HFFc6 (cell line): ENCODE measurements at regions not wholly inside any gene's neighbourhood (a gene's known extent, or its start where the extent isn't known, plus 50 kb on each side); places are given as distances from the start of the nearest gene placed in this dataset.

Experiments
- DNase-seq: peaks from one replicate; pipeline ENCODE4 v3.0.0-alpha.2; 2018
- H3K27ac Mint-ChIP-seq: 2 replicates; pipeline ENCODE4 v1.8.0; 2020; ENCODE audit warnings: mild to moderate bottlenecking, mixed read lengths
- H3K27me3 Mint-ChIP-seq: 2 replicates; pipeline ENCODE4 v1.8.0; 2021; ENCODE audit warnings: mild to moderate bottlenecking, moderate library complexity, mixed read lengths; ENCODE audit not compliant: insufficient read depth
- H3K36me3 Mint-ChIP-seq: 2 replicates; pipeline ENCODE4 v1.8.0; 2021; ENCODE audit warnings: low read depth, mixed read lengths
- H3K4me1 Mint-ChIP-seq: 2 replicates; pipeline ENCODE4 v1.8.0; 2020; ENCODE audit warnings: low read depth, mixed read lengths
- H3K4me3 Mint-ChIP-seq: 2 replicates; pipeline ENCODE4 v1.8.0; 2020; ENCODE audit warnings: mild to moderate bottlenecking, moderate library complexity, mixed read lengths
- H3K9me3 Mint-ChIP-seq: 2 replicates; pipeline ENCODE4 v1.8.0; 2020; ENCODE audit warnings: mild to moderate bottlenecking, mixed read lengths
- TF ChIP-seq, protein P1 (sequence below): fragments of 200-600 bp; sonication (generic); IDR thresholded peaks from 2 replicates; pipeline ENCODE4 v1.5.0; 2021; ENCODE audit warnings: antibody characterized with exemption, mild to moderate bottlenecking

DNA sequence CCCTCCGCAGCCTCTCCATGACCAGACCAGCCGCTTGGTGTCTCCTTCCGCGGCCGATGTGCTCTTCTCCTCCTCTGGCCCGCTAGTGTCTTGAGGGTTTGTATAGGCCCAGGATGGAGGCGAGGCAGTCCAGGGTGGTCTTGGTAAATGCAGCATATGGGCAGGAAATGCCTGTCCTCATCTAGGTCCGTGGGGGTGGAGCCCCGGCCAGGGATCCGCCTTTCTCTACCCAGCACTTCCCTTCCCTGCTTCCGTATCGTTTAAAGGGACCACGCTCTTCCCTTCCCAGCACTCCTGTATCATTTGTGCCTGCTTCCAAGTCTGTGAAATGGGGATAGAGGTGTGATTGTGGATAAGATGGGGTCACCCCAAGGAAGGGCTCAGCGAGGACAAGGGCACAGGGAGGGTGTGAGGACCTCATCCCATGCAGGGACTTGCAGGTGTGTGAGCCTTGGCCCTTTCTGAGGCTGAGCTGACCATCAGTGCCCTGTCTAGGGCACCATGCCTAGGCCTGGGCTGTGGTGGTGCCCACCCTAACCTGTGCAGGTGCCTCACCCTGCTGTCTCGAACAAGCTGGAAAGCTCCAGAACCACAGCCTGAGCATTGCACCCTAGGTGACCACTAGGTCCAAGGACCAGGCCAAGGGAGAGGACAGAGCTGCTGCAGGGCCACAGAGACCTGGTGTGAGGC lies 326.8 kb upstream of the RTL1 start:
- TF ChIP-seq, protein P1, sequence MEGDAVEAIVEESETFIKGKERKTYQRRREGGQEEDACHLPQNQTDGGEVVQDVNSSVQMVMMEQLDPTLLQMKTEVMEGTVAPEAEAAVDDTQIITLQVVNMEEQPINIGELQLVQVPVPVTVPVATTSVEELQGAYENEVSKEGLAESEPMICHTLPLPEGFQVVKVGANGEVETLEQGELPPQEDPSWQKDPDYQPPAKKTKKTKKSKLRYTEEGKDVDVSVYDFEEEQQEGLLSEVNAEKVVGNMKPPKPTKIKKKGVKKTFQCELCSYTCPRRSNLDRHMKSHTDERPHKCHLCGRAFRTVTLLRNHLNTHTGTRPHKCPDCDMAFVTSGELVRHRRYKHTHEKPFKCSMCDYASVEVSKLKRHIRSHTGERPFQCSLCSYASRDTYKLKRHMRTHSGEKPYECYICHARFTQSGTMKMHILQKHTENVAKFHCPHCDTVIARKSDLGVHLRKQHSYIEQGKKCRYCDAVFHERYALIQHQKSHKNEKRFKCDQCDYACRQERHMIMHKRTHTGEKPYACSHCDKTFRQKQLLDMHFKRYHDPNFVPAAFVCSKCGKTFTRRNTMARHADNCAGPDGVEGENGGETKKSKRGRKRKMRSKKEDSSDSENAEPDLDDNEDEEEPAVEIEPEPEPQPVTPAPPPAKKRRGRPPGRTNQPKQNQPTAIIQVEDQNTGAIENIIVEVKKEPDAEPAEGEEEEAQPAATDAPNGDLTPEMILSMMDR = no peak
- H3K9me3 Mint-ChIP-seq = no peaks in the 10 kb centered on the region
- peaks cover 18% of the 10 kb centered on the region for H3K27me3 Mint-ChIP-seq
- no peak overlapping the region for H3K27ac Mint-ChIP-seq
- no peak for DNase-seq
- no peak overlapping the region for H3K4me3 Mint-ChIP-seq
- H3K4me1 Mint-ChIP-seq = no peaks in the 10 kb centered on the region
- H3K36me3 Mint-ChIP-seq = no peaks in the 10 kb centered on the region

DNA sequence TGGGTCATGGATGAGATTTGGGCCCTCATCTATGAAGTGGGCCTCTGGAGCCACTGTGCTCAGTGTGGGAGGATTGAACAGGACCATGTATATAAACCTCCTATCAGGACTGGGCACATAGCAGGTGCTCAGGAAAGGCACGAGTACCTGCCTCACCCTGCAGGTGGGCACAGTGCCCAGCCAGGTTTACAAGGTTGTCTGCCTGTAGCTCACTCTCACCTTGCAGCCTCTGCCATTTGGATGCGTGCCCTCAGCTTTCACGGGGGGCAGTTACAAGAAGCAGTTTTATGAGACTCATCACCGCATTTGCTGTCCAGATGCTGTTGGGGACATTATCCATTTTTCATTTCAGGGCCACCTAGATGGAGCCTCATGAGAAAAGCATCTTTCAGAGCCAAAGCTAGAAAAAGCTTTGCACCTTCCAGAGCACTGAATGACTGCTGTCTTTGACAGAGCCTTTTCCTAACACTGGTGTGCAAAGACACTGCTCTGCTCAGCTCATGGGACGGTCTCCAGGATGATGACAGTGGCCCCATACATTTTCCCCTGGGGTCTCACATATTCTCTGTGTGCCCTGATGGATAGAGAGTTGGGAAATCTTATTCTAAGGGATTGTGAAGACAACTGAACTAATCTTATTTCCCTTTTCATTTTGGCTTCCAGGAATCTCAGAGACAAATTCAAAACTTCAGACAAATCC lies 327.5 kb upstream of the RTL1 start:
- no peaks in the 10 kb centered on the region for H3K4me1 Mint-ChIP-seq
- H3K36me3 Mint-ChIP-seq = no peaks in the 10 kb centered on the region
- no peaks in the 10 kb centered on the region for H3K9me3 Mint-ChIP-seq
- H3K27ac Mint-ChIP-seq = no peak overlapping the region
- TF ChIP-seq, protein P1 = no peak
- no peak for DNase-seq
- H3K4me3 Mint-ChIP-seq = no peak overlapping the region
- H3K27me3 Mint-ChIP-seq = peaks cover 16% of the 10 kb centered on the region

DNA sequence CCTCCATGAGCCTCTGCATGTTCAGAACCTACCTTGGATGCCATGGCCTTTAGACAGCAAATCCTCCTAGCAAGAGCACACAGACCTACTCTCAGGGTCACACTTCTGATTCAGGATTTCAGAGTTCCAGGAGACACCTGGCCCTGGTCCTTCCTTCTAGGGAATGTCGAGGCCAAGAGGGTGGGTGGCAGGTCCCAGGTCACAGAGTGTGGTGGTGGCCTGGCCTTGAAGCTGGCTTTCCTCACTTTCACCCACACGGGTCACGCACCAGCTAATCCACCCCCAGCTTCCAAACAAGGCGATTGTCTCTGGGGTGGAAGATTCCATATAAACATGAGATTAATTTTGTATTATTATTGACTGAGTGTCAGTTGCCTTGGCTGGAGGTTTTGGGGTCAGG lies 328.3 kb upstream of the RTL1 start:
- no peak for DNase-seq
- no peaks in the 10 kb centered on the region for H3K36me3 Mint-ChIP-seq
- H3K27ac Mint-ChIP-seq = no peak overlapping the region
- no peaks in the 10 kb centered on the region for H3K9me3 Mint-ChIP-seq
- TF ChIP-seq, protein P1 = no peak
- no peaks in the 10 kb centered on the region for H3K4me1 Mint-ChIP-seq
- H3K4me3 Mint-ChIP-seq = no peak overlapping the region
- H3K27me3 Mint-ChIP-seq = peaks cover 13% of the 10 kb centered on the region

DNA sequence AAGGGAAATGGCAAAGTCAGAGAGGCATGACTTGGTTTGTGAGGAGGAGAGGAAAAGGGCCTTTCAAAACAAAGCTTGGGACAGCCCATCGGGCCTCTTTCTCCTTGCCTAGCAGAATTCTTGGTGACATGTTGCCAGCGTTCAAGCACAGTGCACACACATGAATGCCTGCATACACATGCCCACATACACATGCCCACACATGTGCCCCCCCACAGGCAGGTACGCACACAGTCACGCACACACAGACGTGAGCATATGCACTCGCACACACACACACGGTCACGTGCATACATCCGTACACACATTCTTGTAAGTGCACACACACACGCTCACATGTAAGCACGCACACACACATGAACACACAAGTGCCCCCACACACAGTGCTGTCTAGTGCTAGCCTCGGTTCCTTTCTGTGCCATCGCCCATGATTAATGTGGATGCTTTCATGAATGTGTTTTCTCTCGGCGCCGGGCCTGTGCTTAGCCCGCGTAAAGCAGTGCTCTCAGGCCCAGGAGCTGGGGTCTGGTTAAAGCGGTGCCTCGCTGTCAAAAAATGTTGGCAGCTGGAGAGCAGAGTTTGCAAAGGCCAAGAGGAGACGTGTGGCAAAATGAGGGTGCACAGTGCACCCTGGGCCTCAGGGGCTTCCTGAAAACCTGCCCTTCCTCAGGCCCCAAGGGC lies 328.8 kb upstream of the DIO3 start:
- H3K4me1 Mint-ChIP-seq = no peaks in the 10 kb centered on the region
- no peak overlapping the region for H3K27ac Mint-ChIP-seq
- no peaks in the 10 kb centered on the region for H3K36me3 Mint-ChIP-seq
- H3K27me3 Mint-ChIP-seq = peaks cover 8% of the 10 kb centered on the region
- DNase-seq = no peak
- no peaks in the 10 kb centered on the region for H3K9me3 Mint-ChIP-seq
- no peak overlapping the region for H3K4me3 Mint-ChIP-seq
- TF ChIP-seq, protein P1 = no peak

DNA sequence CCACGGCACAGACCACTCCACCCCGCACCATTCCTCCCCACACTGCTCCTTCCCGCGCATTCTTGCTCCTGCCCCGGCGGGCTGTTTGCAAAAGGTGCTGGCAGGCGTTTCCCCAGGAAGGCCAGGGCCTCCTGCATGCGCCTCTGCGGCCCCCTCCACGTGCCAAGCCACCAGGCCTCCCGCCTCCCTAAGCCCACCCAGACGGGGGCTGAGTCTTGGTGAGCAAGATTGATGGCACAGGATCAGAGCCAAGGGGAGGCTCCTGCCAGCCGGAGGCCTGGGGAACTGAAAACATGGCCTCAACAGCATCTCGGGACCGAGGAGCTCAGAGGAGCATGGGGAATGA lies 328.3 kb upstream of the DIO3 start:
- H3K36me3 Mint-ChIP-seq = no peaks in the 10 kb centered on the region
- H3K4me1 Mint-ChIP-seq = no peaks in the 10 kb centered on the region
- H3K4me3 Mint-ChIP-seq = no peak overlapping the region
- no peaks in the 10 kb centered on the region for H3K9me3 Mint-ChIP-seq
- H3K27ac Mint-ChIP-seq = no peak overlapping the region
- TF ChIP-seq, protein P1 = no peak
- DNase-seq = no peak
- peaks cover 10% of the 10 kb centered on the region for H3K27me3 Mint-ChIP-seq
